GM18499 (cell line): ENCODE measurements at regions not wholly inside any gene's neighbourhood (a gene's known extent, or its start where the extent isn't known, plus 50 kb on each side); places are given as distances from the start of the nearest gene placed in this dataset.
"Not testable (repeated sequence)": the region's sequence is repeated elsewhere in the genome, so short reads cannot be mapped to it uniquely, and the experiment has no call there.

Experiments
- ATAC-seq: cut with Tn5 transposase; IDR thresholded peaks from one replicate; pipeline ENCODE4 v1.9.1; 2021; ENCODE audit warnings: moderate number of reproducible peaks; ENCODE audit not compliant: insufficient read depth, unreplicated experiment

DNA sequence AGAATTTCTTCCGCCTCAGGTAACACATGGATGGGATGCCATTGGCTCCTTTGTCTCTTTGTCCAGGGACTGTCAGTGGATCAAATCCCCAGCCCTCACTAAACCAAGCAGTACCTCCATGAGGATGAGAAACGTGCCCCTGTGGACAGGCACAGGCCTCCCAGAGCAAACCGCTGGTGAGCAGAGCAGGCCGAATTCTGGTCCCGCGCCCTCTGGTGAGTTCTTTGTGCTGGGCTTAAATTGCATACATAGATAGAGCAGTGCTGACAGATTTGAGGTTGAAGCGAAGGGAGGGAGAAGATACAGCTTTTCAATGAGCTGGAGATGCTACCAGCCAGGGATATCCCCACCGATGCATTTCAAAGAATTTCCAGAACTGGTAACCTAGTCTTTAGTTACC is 143.8 kb downstream of the HSD17B3 start:
- ATAC-seq, result no peak

DNA sequence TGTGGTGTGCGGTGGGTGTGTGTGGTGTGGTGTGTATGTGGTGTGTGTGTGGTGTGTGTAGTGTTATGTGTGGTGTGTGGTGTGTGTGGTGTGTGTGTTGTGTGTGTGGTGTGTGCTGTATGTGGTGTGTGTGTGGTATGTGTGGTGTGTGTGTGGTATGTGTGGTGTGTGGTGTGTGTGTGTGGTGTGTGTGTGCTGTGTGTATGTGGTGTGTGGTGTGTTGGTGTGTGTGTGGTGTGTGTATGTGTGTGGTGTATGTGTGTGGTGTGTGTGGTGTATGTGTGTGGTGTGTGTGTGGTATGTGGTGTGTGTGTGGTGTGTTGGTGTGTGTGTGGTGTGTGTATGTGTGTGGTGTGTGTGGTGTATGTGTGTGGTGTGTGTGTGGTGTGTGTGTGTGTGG is 144.3 kb downstream of the HSD17B3 start:
- no peak for ATAC-seq

GRCh38 chr9:96156171-96156974 is 145.6 kb downstream of the HSD17B3 start:
- ATAC-seq, result no peak

DNA sequence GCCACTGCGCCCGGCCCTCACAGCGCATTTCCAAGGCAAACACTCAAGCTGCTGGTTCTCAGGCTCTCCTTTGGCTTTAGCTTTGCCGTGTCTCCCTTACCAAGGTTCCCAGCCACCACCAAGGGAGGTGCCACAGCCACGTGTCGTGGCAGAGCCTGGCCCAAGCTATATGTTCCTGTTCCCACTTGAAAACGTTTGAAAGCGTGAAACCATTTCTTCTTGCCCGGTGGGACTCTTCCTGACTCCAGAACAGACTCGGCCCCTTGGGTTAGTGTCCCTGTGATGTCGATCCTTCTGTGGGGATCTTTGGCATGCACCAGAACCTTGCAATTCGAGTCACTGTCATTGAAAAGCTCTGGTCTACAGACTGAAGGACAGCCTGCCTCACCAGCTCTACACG is 147.9 kb downstream of the HSD17B3 start:
- ATAC-seq, result no peak

DNA sequence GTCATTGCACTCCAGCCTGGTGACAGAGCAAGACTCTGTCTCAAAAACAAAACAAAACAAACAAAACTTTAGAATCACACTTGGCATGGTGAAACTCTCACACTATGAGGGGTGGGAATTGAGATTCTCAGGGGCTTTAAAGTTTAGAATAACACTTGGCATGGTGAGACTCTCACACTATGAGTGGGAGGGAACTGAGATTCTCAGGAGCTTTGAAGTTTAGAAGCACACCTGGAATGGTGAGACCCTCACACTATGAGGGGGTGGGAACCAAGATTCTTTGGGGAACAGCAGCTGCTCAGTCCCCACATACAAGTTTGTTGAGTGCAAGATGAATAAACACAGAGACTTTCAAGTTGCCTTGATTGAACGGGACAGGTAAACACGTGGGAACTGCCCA is 149.4 kb downstream of the HSD17B3 start:
- ATAC-seq, result no peak

DNA sequence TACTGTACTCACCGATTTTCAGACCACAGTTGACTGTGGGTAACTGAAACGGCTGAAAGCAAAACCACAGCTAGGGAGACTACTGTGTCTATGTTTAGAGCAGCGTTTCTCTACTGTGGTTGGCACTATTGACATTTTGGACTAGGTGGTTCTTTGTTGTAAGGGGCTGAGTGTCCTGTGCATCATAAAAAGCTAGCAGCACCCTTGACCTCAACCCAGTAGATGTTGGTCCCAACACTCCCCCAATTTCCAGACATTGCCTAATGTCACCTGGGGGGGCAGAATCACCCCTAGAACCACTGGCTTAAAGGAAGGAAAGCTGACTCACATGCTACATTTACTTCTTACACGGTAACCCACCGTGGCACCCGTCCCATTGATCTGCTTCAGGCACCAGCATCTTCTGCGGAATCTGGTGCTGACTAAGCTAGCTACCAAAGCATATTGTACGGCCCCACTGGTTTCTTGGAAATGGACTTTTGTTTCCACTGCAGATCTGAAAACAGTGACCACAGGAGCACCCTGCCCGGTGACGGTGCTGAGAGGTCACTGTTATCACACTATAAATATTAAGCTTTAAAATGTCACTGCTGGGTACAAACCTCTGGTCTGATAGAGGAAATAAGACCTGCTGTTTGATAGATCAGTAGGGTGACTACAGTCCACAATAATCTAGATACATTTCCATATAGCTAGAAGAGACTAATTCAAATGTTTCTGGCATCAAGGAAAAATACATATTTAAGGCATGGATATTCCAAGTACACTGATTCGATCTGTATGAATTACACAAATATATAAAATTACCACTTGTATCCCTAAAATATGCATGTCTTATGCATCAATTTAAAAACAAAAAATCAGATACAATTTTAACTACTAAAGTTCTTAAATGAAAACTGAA is 151.4 kb downstream of the HSD17B3 start:
- ATAC-seq, result peak; percentile 40

GRCh38 chr9:96149533-96150280 is 152.3 kb downstream of the HSD17B3 start:
- ATAC-seq, result peak; percentile 24

- no peak for ATAC-seq
These were observed 153.1 kb downstream of the HSD17B3 start for GRCh38 chr9:96148634-96149532.

DNA sequence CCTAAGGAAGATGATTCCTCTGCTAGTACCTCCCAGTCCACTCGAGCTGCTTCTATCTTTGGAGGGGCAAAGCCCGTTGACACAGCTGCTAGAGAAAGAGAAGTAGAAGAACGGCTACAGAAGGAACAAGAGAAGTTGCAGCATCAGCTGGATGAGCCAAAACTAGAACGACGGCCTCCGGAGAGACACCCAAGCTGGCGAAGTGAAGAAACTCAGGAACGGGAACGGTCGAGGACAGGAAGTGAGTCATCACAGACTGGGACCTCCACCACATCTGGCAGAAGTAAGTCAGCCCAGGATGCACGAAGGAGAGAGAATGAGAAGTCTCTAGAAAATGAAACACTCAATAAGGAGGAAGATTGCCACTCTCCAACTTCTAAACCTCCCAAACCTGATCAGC is 154.9 kb downstream of the HSD17B3 start:
- not testable (repeated sequence) for ATAC-seq

GRCh38 chr9:96141666-96142065 is 160.3 kb downstream of the HSD17B3 start:
- ATAC-seq, result no peak

DNA sequence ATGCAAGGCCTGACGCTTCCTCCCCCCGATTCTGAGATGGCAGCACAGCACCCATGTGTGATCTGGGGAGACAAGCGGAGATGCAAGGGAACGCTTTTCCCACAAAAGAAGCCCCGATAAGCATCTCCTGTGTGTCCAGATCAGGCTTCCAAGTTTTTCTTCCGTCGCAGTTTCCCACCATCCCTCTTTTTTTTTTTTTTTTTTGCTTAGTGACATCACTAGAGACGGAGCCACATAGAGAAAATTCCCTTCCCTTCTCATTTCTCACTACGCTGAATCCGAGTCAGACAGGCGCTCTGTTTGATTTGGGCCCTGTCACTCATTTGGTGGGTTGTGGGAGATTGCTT is 160.9 kb downstream of the HSD17B3 start:
- ATAC-seq, result no peak

DNA sequence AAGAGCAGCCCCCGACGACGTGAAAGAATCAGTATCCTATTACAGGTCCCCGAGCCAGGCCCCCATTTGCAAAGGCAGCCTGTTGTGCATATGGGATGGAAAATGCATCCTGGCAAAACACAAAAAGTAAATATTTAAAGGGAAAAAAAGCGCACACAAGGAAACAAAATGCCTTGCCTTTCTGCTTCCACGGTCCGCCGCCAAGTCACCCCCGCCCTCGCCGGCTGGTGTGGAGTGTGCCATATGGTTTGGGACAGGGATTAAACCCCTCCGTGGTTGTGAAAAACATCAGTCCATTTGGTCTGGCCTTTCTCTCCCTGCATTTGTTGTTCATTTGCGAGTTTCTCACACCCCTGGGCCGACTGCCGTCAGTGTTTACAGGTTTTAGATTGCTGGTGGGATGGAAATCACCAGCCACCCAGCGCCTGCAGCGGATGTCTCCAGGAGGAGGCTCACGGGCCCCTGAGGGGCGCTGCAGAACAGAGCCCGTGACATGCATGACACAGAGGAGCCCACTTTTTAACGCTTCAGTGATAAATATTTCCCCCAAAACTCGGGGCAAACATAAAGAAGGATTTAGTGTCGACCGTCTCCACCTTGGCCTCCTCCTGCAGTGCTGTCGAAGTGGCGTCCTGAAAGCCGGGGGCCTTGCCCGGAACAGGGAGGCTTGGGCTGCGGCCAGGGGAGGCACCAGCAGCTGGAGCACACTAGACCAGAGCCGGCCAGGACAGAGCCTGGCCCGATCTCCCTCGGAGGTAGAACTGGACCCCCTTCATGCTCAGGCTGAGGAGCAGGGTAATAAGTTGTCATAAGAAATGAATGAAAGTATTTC is 161.5 kb downstream of the HSD17B3 start:
- ATAC-seq, result no peak

GRCh38 chr9:96139592-96140295 is 162.2 kb downstream of the HSD17B3 start:
- ATAC-seq, result no peak

DNA sequence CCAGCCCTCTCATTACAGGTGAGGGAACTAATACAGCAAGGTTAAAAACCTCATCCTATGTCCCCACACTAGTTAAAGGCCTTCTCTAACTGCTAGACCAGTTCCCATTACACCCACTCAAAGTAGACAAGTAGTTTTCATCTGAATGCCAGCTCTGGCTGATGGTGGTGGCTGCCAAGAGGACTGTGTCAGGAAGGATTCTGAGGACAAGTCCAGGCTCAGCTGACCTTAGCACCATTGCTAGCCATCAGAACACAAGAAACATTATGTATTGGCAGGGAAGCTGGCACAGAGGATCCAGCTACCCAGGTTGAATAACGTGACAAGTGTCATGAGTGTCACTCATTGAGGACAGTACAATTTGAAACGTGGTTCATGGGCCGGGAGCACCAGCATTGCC is 163.4 kb downstream of the HSD17B3 start:
- no peak for ATAC-seq

GRCh38 chr9:96137671-96138429 is 164.1 kb downstream of the HSD17B3 start:
- no peak for ATAC-seq

DNA sequence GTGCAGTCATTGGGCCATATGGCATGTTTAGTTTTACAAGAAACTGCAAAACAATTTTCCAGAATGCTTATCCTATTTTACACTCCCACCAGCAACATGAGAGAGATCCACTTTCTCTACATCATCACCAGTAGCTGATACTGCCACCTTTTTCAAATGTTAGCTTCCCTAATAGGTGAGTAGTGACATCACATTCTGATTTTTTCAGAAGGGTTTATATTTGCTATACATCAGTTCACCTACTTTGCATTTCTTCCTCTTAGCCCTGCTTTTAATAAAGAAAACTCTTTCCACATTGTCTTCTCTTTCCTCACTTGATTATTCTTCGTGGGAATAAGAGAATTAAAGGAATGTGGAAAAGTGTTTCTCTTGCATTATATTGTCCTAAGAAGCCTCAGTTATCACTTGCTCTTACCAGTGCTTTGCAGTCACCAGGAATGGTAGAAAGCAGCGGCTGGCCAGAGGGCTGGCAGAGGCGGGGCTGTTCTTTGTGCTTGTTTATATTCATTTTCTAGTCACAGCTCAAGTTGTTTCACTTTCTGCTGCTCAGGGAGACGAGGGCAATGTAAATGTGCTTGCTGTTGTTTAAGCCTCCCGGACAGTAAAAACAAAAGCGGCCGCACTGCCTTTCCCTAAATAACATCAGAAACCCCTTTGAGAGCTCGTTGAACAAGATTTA is 164.8 kb downstream of the HSD17B3 start:
- peak; percentile 80 for ATAC-seq

DNA sequence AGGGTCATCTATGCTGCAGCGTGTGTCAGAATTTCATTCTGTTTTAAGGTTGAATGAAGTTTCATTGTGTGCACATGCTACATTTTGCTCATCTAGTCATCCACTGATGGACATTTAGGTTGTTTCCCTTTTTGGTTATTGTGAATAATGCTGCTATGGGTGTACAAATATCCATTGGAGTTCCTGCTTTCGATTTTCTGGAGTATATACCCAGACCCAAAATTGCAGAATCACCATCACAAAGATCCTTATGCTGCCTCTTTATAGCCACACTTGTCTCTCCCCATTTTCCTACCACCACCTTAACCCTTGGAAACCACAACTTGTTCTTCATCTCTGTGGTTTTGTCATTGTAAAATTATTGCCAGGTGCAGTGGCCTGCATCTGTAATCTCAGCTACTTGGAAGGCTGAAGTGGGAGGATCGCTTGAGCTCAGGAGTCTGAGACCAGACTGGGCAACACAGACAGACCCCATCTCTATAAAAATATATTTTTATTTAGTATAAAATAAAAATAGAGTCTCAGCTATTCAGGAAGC is 166.2 kb downstream of the HSD17B3 start:
- ATAC-seq, result no peak
